GM12874 (cell line): ENCODE measurements at regions not wholly inside any gene's neighbourhood (a gene's known extent, or its start where the extent isn't known, plus 50 kb on each side); places are given as distances from the start of the nearest gene placed in this dataset.

Experiments used
- TF ChIP-seq, protein P1 (sequence below): IDR thresholded peaks from 2 replicates; pipeline ENCODE4 v1.5.1; 2011; ENCODE audit warnings: low read depth, mild to moderate bottlenecking, control low read depth, low read length, moderate library complexity; ENCODE audit not compliant: insufficient read depth

DNA sequence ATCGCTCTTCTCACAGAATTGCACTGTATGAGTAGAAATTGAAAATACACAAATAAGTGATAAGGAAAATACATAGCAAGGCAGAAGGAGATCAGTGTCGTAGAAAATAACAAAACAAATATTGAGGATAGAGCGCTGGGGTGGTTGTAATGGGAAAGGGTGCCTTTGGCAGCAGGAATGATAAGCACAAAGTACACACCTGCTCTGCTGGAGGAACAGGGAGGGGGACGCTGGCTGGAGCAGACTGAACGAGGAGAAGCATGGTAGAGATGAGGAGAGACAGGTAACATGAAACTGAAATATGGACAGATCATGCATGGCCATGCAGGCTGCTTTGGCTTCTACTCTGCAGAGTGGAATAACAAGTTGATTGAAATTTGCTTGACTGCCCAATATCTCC lies 181.2 kb upstream of the FSHR start:
- TF ChIP-seq, protein P1, sequence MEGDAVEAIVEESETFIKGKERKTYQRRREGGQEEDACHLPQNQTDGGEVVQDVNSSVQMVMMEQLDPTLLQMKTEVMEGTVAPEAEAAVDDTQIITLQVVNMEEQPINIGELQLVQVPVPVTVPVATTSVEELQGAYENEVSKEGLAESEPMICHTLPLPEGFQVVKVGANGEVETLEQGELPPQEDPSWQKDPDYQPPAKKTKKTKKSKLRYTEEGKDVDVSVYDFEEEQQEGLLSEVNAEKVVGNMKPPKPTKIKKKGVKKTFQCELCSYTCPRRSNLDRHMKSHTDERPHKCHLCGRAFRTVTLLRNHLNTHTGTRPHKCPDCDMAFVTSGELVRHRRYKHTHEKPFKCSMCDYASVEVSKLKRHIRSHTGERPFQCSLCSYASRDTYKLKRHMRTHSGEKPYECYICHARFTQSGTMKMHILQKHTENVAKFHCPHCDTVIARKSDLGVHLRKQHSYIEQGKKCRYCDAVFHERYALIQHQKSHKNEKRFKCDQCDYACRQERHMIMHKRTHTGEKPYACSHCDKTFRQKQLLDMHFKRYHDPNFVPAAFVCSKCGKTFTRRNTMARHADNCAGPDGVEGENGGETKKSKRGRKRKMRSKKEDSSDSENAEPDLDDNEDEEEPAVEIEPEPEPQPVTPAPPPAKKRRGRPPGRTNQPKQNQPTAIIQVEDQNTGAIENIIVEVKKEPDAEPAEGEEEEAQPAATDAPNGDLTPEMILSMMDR: no peak

DNA sequence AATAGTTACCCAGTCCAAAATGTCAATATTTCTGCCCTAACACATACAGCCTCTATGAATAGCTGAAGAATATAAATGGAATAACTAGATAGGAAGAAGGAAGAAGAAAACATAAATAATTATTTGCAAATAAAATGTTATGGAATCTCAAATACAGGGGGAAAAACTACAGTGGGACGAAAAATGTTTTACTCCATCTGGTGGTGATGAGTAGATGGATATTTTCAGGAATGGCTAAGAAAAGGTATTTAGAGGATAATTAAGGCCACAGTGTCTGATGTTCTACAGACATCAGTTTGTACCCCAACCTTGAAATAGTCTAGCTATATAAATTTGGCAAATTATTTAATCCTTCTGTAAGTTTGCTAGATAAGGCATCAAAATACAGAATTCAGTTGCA lies 178.1 kb upstream of the FSHR start:
- TF ChIP-seq, protein P1: no peak

DNA sequence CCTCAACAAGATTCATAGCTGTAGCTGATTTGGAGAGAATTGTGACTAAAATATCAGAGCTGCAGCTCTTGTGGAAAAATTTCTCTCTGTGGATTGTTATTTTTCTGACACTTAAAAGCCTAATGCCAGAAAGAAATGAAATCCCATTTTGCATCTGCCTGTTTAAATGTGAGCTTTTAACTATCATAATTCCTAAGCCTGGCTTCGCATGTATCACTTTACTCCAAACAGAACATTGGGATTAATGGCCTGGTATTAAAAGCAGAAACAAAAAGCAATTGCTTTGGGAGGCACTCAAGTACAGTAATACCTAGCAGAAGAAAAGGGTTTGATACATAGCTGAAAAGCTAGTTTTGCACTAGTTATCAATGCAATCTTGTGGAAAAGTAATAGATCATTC lies 164.2 kb upstream of the FSHR start:
- TF ChIP-seq, protein P1: no peak

DNA sequence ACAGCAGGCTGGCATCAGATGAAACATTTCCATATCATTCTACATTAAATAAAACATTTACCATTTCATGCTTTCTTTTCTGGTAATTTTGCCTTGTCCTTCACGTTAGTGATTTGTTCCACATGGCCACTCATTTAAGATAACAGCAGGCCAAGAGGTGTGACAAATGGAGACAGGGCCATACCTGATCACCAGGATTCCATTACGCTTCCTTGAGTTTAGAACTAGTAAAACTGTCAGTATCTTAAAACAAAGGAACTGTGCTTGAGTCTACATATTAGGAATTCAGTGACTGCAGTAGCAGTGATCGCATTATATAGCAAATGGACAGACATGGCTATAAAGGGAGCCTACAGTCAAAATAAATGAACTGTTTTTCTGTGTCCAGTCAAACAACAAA lies 155.1 kb upstream of the FSHR start:
- TF ChIP-seq, protein P1: no peak

DNA sequence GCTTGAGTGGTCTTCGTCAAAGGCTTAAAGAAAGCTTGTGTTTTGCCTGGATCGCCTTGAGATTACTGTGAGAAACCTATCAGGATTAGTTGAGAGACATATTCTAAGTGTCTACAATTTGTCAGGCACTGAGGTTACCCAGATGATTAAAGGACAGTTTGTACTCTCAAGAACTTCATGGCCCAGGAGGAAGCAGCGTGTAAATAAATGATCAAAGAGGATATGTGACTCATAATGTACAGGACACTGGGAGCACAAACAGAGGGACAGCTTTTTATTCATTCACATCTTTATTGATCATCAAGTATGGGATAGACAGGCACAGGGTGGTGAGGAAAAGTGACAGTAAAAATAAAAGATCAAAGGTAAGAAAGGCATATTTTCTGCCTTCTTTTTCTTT lies 152.6 kb upstream of the FSHR start:
- TF ChIP-seq, protein P1: no peak

DNA sequence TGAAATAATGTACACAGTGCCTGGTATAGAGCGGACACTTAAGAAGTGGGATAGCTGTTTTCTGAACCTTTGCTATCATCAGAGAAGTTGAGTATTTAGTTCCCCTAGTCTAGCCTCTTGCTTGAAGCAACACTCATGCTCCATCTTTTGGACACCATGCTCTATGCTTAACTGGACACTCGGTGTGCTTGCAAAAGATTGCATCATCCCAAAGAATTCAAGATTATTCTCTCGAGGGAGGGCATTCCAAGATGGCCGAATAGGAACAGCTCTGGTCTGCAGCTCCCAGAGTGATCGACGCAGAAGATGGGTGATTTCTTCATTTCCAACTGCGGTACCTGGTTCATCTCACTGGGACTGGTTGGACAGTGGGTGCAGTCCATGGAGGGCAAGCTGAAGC lies 143.9 kb upstream of the FSHR start:
- TF ChIP-seq, protein P1: no peak

DNA sequence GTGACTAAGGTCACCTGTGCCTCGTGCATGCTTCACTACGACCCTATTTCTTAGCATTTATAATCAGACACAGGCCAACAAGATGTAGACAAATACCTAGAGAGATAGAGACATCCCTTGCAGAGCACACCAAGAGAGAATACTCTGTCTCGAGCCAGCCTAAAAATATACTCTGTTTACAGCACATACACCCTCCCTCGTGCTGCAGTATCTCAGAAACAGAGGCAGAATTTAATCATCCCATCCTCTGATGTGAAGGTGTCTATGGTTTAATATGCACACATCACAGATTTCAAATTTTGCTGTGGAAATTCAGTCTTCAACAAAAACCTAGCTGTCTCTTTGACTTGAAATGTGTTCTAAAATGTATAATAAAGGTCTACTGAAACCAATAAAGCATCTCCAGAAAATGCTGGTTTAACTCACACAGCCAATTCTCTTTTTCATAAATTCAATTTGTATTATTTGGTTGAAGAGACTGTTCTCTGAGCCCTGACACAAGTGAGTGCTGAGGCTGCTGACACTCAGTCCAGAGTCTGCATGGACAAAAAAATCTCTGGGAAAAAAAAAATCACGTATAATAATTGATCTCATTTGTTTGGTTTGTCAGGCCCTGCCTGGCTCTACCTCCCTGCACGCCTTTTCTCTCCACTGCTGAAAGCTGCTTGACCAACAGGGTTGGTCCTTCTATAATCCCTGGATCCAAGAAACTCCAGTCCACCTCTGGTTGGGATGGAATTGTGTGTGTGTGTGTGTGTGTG lies 142.0 kb upstream of the FSHR start:
- TF ChIP-seq, protein P1: no peak

DNA sequence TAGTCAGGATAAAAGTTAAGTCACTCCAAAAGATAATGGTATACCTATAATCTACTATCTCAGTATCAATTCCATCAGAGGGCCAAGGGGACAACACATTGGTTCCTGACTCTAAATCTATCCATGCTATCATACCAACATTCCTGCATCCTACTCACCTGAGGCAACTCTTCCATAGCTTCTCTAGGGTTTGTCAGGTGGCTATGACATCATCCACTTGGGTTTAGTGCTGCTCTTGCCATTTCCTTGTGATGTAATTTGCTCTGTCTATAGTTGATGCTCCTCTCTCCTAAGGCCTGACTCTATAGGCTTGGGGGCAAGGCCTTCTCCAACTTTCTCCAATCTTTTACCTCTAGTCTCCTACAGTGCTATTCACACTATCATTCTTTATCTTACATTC lies 139.9 kb upstream of the FSHR start:
- TF ChIP-seq, protein P1: no peak
